H1 (cell line): ENCODE measurements at regions not wholly inside any gene's neighbourhood (a gene's known extent, or its start where the extent isn't known, plus 50 kb on each side); places are given as distances from the start of the nearest gene placed in this dataset.

Experiments used
- CTCF ChIP-seq, 3 experiments: IDR thresholded peaks; 1 replicate in 2 of 3; 2 replicates in 1 of 3; pipeline versions ENCODE4 v1.5.1 to v1.6.1; 2011; ENCODE audit warnings: low read length in 3 of 3, mild to moderate bottlenecking in 3 of 3, inconsistent platforms in 2 of 3, low read depth in 1 of 3, moderate library complexity in 1 of 3; ENCODE audit not compliant: insufficient read depth in 1 of 3; ENCODE audit errors: control extremely low read depth in 1 of 3
- SP4 ChIP-seq: IDR thresholded peaks from 2 replicates; pipeline ENCODE4 v1.6.1; 2012; ENCODE audit warnings: low read length, inconsistent platforms
- TEAD4 ChIP-seq: IDR thresholded peaks from 2 replicates; pipeline ENCODE4 v1.6.1; 2012; ENCODE audit warnings: low read depth, low read length, inconsistent platforms, mixed read lengths
- TF ChIP-seq, protein P1 (sequence below): fragments of 300-600 bp; sonication (generic); IDR thresholded peaks from 2 replicates; pipeline ENCODE4 v1.7.1; 2012; ENCODE audit warnings: low read length, moderate library complexity, mild to moderate bottlenecking, inconsistent platforms; ENCODE audit not compliant: insufficient replicate concordance

GRCh38 chr2:160583813-160584537, 90.4 kb upstream of the RBMS1 start (continued):
- TF ChIP-seq, protein P1, sequence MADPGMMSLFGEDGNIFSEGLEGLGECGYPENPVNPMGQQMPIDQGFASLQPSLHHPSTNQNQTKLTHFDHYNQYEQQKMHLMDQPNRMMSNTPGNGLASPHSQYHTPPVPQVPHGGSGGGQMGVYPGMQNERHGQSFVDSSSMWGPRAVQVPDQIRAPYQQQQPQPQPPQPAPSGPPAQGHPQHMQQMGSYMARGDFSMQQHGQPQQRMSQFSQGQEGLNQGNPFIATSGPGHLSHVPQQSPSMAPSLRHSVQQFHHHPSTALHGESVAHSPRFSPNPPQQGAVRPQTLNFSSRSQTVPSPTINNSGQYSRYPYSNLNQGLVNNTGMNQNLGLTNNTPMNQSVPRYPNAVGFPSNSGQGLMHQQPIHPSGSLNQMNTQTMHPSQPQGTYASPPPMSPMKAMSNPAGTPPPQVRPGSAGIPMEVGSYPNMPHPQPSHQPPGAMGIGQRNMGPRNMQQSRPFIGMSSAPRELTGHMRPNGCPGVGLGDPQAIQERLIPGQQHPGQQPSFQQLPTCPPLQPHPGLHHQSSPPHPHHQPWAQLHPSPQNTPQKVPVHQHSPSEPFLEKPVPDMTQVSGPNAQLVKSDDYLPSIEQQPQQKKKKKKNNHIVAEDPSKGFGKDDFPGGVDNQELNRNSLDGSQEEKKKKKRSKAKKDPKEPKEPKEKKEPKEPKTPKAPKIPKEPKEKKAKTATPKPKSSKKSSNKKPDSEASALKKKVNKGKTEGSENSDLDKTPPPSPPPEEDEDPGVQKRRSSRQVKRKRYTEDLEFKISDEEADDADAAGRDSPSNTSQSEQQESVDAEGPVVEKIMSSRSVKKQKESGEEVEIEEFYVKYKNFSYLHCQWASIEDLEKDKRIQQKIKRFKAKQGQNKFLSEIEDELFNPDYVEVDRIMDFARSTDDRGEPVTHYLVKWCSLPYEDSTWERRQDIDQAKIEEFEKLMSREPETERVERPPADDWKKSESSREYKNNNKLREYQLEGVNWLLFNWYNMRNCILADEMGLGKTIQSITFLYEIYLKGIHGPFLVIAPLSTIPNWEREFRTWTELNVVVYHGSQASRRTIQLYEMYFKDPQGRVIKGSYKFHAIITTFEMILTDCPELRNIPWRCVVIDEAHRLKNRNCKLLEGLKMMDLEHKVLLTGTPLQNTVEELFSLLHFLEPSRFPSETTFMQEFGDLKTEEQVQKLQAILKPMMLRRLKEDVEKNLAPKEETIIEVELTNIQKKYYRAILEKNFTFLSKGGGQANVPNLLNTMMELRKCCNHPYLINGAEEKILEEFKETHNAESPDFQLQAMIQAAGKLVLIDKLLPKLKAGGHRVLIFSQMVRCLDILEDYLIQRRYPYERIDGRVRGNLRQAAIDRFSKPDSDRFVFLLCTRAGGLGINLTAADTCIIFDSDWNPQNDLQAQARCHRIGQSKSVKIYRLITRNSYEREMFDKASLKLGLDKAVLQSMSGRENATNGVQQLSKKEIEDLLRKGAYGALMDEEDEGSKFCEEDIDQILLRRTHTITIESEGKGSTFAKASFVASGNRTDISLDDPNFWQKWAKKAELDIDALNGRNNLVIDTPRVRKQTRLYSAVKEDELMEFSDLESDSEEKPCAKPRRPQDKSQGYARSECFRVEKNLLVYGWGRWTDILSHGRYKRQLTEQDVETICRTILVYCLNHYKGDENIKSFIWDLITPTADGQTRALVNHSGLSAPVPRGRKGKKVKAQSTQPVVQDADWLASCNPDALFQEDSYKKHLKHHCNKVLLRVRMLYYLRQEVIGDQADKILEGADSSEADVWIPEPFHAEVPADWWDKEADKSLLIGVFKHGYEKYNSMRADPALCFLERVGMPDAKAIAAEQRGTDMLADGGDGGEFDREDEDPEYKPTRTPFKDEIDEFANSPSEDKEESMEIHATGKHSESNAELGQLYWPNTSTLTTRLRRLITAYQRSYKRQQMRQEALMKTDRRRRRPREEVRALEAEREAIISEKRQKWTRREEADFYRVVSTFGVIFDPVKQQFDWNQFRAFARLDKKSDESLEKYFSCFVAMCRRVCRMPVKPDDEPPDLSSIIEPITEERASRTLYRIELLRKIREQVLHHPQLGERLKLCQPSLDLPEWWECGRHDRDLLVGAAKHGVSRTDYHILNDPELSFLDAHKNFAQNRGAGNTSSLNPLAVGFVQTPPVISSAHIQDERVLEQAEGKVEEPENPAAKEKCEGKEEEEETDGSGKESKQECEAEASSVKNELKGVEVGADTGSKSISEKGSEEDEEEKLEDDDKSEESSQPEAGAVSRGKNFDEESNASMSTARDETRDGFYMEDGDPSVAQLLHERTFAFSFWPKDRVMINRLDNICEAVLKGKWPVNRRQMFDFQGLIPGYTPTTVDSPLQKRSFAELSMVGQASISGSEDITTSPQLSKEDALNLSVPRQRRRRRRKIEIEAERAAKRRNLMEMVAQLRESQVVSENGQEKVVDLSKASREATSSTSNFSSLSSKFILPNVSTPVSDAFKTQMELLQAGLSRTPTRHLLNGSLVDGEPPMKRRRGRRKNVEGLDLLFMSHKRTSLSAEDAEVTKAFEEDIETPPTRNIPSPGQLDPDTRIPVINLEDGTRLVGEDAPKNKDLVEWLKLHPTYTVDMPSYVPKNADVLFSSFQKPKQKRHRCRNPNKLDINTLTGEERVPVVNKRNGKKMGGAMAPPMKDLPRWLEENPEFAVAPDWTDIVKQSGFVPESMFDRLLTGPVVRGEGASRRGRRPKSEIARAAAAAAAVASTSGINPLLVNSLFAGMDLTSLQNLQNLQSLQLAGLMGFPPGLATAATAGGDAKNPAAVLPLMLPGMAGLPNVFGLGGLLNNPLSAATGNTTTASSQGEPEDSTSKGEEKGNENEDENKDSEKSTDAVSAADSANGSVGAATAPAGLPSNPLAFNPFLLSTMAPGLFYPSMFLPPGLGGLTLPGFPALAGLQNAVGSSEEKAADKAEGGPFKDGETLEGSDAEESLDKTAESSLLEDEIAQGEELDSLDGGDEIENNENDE: no peak
- TF ChIP-seq TEAD4 (peak; percentile 43; the same call in 1 of the 2 replicates), CTCF (IDR thresholded peaks at IDR 0.05; ENCODE audit: control extremely low read depth in 1 of 3, insufficient read depth in 1 of 3, low read depth in 1 of 3, low read length in 3 of 3) (no peak), SP4 (no peak)
